Mesenteric fat pad (tissue), 1 donor: ENCODE measurements at regions not wholly inside any gene's neighbourhood (a gene's known extent, or its start where the extent isn't known, plus 50 kb on each side); places are given as distances from the start of the nearest gene placed in this dataset.
"Not testable (repeated sequence)": the region's sequence is repeated elsewhere in the genome, so short reads cannot be mapped to it uniquely, and the experiment has no call there.

ENCODE experiments used
- DNase-seq: peaks from one replicate; pipeline ENCODE4 v3.0.0-alpha.2; 2020; ENCODE audit warnings: low spot score
- donor health status: DM: yes; HTN: yes; CAD: no.

- no peak for DNase-seq
These were observed 677.2 kb downstream of the FAM181B start for GRCh38 chr11:82056450-82056849.

GRCh38 chr11:82049199-82049598 lies 684.5 kb downstream of the FAM181B start:
- DNase-seq, result no peak

GRCh38 chr11:82047200-82047599 lies 686.5 kb downstream of the FAM181B start:
- no peak for DNase-seq

- no peak for DNase-seq
These were observed 686.9 kb downstream of the FAM181B start for GRCh38 chr11:82046778-82047177.

- no peak for DNase-seq
These were observed 687.8 kb downstream of the FAM181B start for GRCh38 chr11:82045748-82046457.

- DNase-seq, result no peak
These were observed 690.3 kb downstream of the FAM181B start for GRCh38 chr11:82043316-82043715.

GRCh38 chr11:82041764-82042163 lies 691.9 kb downstream of the FAM181B start:
- no peak for DNase-seq

GRCh38 chr11:82038154-82038553 lies 695.5 kb downstream of the FAM181B start:
- DNase-seq, result no peak

GRCh38 chr11:82034527-82034926 lies 699.1 kb downstream of the FAM181B start:
- DNase-seq, result no peak

GRCh38 chr11:82027335-82027734 lies 706.3 kb downstream of the FAM181B start:
- DNase-seq, result not testable (repeated sequence)

- DNase-seq, result no peak
These were observed 708.9 kb downstream of the FAM181B start for GRCh38 chr11:82024760-82025159.

GRCh38 chr11:82012276-82012675 lies 721.4 kb downstream of the FAM181B start:
- no peak for DNase-seq

- DNase-seq, result no peak
These were observed 724.5 kb downstream of the FAM181B start for GRCh38 chr11:82009133-82009532.

- DNase-seq, result no peak
These were observed 726.1 kb downstream of the FAM181B start for GRCh38 chr11:82007521-82007920.

GRCh38 chr11:82004537-82005213 lies 729.0 kb downstream of the FAM181B start:
- DNase-seq, result no peak

- no peak for DNase-seq
These were observed 729.8 kb downstream of the FAM181B start for GRCh38 chr11:82003671-82004515.

- DNase-seq, result no peak
These were observed 730.6 kb downstream of the FAM181B start for GRCh38 chr11:82003024-82003423.

GRCh38 chr11:81995889-81996288 lies 737.8 kb downstream of the FAM181B start:
- DNase-seq, result no peak

GRCh38 chr11:81993755-81994154 lies 739.9 kb downstream of the FAM181B start:
- no peak for DNase-seq

- DNase-seq, result no peak
These were observed 742.8 kb downstream of the FAM181B start for GRCh38 chr11:81990659-81991443.

GRCh38 chr11:81989093-81989492 lies 744.6 kb downstream of the FAM181B start:
- no peak for DNase-seq
